ENCODE measurements at regions not wholly inside any gene's neighbourhood (a gene's known extent, or its start where the extent isn't known, plus 50 kb on each side); places are given as distances from the start of the nearest gene placed in this dataset.

DNA sequence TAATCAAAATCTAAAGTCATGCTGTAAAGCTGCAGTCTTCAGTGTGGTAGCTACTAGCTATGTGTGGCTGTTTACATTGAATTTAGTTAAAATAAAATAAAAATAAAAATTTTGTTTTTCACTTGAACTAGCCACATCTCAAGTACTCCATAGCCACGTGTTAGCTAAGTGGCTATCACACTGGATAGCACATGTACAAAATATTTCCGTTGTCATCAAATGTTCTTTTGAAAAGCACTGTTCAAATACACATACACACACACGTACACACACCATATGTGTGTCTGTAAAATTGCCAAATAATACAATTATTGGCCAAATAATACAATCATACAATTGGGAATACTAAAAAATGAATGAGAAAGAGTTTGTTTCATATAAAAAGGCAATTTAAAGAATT is 778.2 kb upstream of the FLRT2 start:
- H3K9me3 Mint-ChIP-seq (ENCODE audit: unreplicated experiment), result peaks cover 19% of the 10 kb centered on the region
- peaks cover 14% of the 10 kb centered on the region for H3K36me3 Mint-ChIP-seq (ENCODE audit: unreplicated experiment)
- H3K27me3 Mint-ChIP-seq (ENCODE audit: unreplicated experiment), result no peaks in the 10 kb centered on the region
- peak overlapping the region; percentile 97 for H3K27ac Mint-ChIP-seq (ENCODE audit: unreplicated experiment)
- no peak for DNase-seq (ENCODE audit: extremely low spot score, unreplicated experiment)
- no peak for TF ChIP-seq CTCF (IDR thresholded peaks at IDR 0.05)
- H3K4me3 Mint-ChIP-seq (ENCODE audit: unreplicated experiment), result no peak overlapping the region
- H3K4me1 Mint-ChIP-seq (ENCODE audit: unreplicated experiment), result peaks cover 55% of the 10 kb centered on the region

DNA sequence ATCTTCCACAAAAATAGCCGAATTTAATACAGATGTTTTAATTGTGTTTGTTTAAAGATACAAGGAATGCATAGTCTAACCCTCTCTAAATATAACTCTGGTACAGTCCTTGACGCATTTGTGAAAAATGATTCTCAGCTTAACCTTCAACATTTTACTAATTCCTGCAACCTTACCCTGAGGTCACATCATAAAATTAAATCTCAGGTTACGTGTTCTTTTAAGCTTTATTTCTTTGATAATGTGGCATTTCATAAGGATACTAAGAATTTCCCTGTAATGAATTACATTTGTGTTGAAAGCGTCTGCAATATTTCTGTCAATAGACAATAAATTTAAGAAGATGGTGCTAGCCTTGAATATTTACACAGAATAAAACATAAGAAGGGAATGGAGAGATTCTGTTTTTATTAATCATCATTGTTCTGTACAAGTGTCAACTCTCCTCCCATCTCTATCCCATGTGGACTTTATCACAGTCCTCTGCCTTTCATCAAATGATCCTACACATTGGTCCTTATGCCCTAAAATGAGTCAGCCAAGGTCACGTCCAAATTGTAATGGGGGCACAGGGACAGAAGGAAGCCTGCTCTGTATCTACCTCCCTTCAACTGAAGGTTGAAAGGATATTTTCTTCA is 769.3 kb upstream of the FLRT2 start:
- no peaks in the 10 kb centered on the region for H3K27me3 Mint-ChIP-seq (ENCODE audit: unreplicated experiment)
- DNase-seq (ENCODE audit: extremely low spot score, unreplicated experiment), result no peak
- H3K27ac Mint-ChIP-seq (ENCODE audit: unreplicated experiment), result peak overlapping the region; percentile 0
- no peak overlapping the region for H3K4me3 Mint-ChIP-seq (ENCODE audit: unreplicated experiment)
- peaks cover 16% of the 10 kb centered on the region for H3K4me1 Mint-ChIP-seq (ENCODE audit: unreplicated experiment)
- TF ChIP-seq CTCF (IDR thresholded peaks at IDR 0.05), result no peak
- peaks cover 16% of the 10 kb centered on the region for H3K9me3 Mint-ChIP-seq (ENCODE audit: unreplicated experiment)
- H3K36me3 Mint-ChIP-seq (ENCODE audit: unreplicated experiment), result peaks cover 12% of the 10 kb centered on the region

DNA sequence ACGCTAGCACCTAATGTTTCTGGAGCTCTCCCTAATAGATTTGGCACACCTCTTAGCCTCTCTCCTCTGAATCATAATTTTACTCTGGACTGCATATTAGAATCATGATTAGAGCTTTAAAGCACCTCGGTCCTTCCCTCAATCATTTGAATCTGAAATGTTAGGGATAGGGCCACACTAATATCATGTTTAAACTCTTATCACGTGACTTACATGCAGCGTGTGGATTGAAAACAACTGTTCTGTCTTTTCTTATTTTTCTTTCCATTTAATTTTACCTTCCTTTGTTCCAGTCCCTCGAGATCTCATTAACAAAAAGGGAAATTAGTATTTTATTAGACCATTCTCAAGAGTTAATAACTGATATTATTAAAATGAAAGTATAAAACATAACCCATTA is 762.5 kb upstream of the FLRT2 start:
- H3K27me3 Mint-ChIP-seq (ENCODE audit: unreplicated experiment), result no peaks in the 10 kb centered on the region
- peaks cover 2% of the 10 kb centered on the region for H3K4me1 Mint-ChIP-seq (ENCODE audit: unreplicated experiment)
- no peak overlapping the region for H3K4me3 Mint-ChIP-seq (ENCODE audit: unreplicated experiment)
- no peak for TF ChIP-seq CTCF (IDR thresholded peaks at IDR 0.05)
- H3K36me3 Mint-ChIP-seq (ENCODE audit: unreplicated experiment), result peaks cover 12% of the 10 kb centered on the region
- H3K9me3 Mint-ChIP-seq (ENCODE audit: unreplicated experiment), result peaks cover 21% of the 10 kb centered on the region
- H3K27ac Mint-ChIP-seq (ENCODE audit: unreplicated experiment), result no peak overlapping the region
- DNase-seq (ENCODE audit: extremely low spot score, unreplicated experiment), result no peak

DNA sequence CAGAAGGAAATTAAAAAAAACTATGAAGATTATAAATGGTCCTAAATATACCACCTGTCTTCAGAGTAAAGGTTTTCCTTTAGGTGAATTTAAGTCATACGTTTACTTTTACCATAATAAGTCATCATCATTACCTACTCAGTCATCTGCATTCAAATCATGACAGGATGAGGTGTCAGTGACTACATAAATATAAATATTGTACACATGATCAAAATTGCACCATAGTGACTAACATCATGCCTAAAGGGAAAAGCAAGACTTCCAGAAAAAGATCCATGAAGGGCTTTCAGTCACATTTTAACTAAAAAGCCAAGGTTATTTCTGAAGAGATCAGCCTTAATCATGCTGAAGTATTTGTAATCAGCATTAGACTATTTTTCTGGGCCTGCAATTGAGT is 759.9 kb upstream of the FLRT2 start:
- Mint-ChIP-seq H3K4me3 (ENCODE audit: unreplicated experiment) (no peak overlapping the region), H3K36me3 (ENCODE audit: unreplicated experiment) (peaks cover 5% of the 10 kb centered on the region), H3K27ac (ENCODE audit: unreplicated experiment) (no peak overlapping the region), H3K4me1 (ENCODE audit: unreplicated experiment) (peaks cover 2% of the 10 kb centered on the region), H3K27me3 (ENCODE audit: unreplicated experiment) (no peaks in the 10 kb centered on the region), H3K9me3 (ENCODE audit: unreplicated experiment) (peaks cover 23% of the 10 kb centered on the region)
- TF ChIP-seq CTCF (IDR thresholded peaks at IDR 0.05), result no peak
- DNase-seq (ENCODE audit: extremely low spot score, unreplicated experiment), result no peak

GRCh38 chr14:84777356-84777755 is 752.6 kb upstream of the FLRT2 start:
- Mint-ChIP-seq H3K4me1 (ENCODE audit: unreplicated experiment) (no peaks in the 10 kb centered on the region), H3K9me3 (ENCODE audit: unreplicated experiment) (peaks cover 19% of the 10 kb centered on the region), H3K27me3 (ENCODE audit: unreplicated experiment) (no peaks in the 10 kb centered on the region), H3K4me3 (ENCODE audit: unreplicated experiment) (no peak overlapping the region), H3K27ac (ENCODE audit: unreplicated experiment) (no peak overlapping the region), H3K36me3 (ENCODE audit: unreplicated experiment) (peaks cover 4% of the 10 kb centered on the region)
- DNase-seq (ENCODE audit: extremely low spot score, unreplicated experiment), result no peak
- no peak for TF ChIP-seq CTCF (IDR thresholded peaks at IDR 0.05)

All from osteocyte (in vitro differentiated cells).